T-helper 2 cell treated with Interferon-gamma antibody and Interleukin-4, amounts not matched to agents 5 μg/mL and 100 μg/mL, for 36 hours (primary cell): ENCODE measurements at regions not wholly inside any gene's neighbourhood (a gene's known extent, or its start where the extent isn't known, plus 50 kb on each side); places are given as distances from the start of the nearest gene placed in this dataset.

ENCODE experiments used
- DNase-seq: peaks from one replicate; pipeline ENCODE4 v3.0.0; 2021; ENCODE audit warnings: low spot score
- H3K27ac Mint-ChIP-seq: one replicate; pipeline ENCODE4 v1.8.0; 2021; ENCODE audit warnings: mild to moderate bottlenecking, mixed read lengths
- H3K27me3 Mint-ChIP-seq: one replicate; pipeline ENCODE4 v1.8.0; 2021; ENCODE audit warnings: low read depth, mixed read lengths
- H3K36me3 Mint-ChIP-seq: one replicate; pipeline ENCODE4 v1.8.0; 2021; ENCODE audit warnings: low read depth, mixed read lengths
- H3K4me1 Mint-ChIP-seq: one replicate; pipeline ENCODE4 v1.8.0; 2021; ENCODE audit warnings: low read depth, mixed read lengths
- H3K4me3 Mint-ChIP-seq: one replicate; pipeline ENCODE4 v1.8.0; 2022; ENCODE audit warnings: mild to moderate bottlenecking, moderate library complexity, mixed read lengths
- H3K9me3 Mint-ChIP-seq: one replicate; pipeline ENCODE4 v1.8.0; 2021; ENCODE audit warnings: mixed read lengths

- DNase-seq = no peak
- Mint-ChIP-seq H3K27ac (no peak overlapping the region), H3K36me3 (no peaks in the 10 kb centered on the region), H3K4me3 (no peak overlapping the region), H3K9me3 (no peaks in the 10 kb centered on the region), H3K4me1 (no peaks in the 10 kb centered on the region), H3K27me3 (no peaks in the 10 kb centered on the region)
Observed at GRCh38 chr2:60052601-60053000, 500.9 kb downstream of the BCL11A start.

GRCh38 chr2:60051991-60052390 is 501.5 kb downstream of the BCL11A start:
- no peaks in the 10 kb centered on the region for H3K9me3 Mint-ChIP-seq
- H3K4me1 Mint-ChIP-seq = no peaks in the 10 kb centered on the region
- H3K36me3 Mint-ChIP-seq = no peaks in the 10 kb centered on the region
- H3K4me3 Mint-ChIP-seq = no peak overlapping the region
- DNase-seq = no peak
- H3K27ac Mint-ChIP-seq = no peak overlapping the region
- H3K27me3 Mint-ChIP-seq = no peaks in the 10 kb centered on the region

DNA sequence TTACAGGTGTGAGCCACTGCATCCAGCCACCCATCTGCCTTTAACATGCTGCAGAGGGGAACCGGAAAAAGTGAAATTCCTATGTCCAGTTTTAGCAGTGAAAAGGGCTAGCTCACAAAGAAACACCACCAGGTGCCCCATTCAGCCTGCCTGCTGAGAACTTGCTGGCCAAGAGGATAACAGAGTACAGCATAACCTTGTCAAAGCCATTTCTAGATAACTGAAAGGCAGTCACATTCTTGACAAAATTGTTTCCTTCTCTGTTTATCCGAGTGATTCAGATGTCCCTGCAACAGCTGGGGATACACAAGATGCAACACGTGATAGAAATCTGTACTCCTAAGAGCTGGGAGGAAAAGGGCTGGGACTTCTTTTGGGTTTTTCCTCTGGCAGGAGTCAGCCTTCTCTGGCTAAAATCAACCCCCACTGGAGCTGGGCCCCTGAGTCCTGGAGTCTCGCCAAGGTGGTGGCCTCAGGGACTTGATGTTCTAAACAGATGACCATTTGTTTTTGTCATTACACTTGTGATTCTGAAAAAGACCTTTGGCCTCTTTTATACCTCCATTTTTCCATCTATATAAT is 505.4 kb downstream of the BCL11A start:
- Mint-ChIP-seq H3K9me3 (no peaks in the 10 kb centered on the region), H3K4me3 (no peak overlapping the region), H3K4me1 (no peaks in the 10 kb centered on the region), H3K27me3 (no peaks in the 10 kb centered on the region), H3K36me3 (no peaks in the 10 kb centered on the region), H3K27ac (no peak overlapping the region)
- no peak for DNase-seq

GRCh38 chr2:60047347-60047746 is 506.1 kb downstream of the BCL11A start:
- Mint-ChIP-seq H3K9me3 (no peaks in the 10 kb centered on the region), H3K36me3 (no peaks in the 10 kb centered on the region), H3K27me3 (no peaks in the 10 kb centered on the region), H3K4me1 (no peaks in the 10 kb centered on the region), H3K4me3 (no peak overlapping the region), H3K27ac (no peak overlapping the region)
- no peak for DNase-seq

- no peaks in the 10 kb centered on the region for H3K4me1 Mint-ChIP-seq
- no peak for DNase-seq
- H3K36me3 Mint-ChIP-seq = no peaks in the 10 kb centered on the region
- no peak overlapping the region for H3K4me3 Mint-ChIP-seq
- no peak overlapping the region for H3K27ac Mint-ChIP-seq
- no peaks in the 10 kb centered on the region for H3K27me3 Mint-ChIP-seq
- H3K9me3 Mint-ChIP-seq = no peaks in the 10 kb centered on the region
Observed at GRCh38 chr2:60046529-60046928, 506.9 kb downstream of the BCL11A start.

GRCh38 chr2:60045456-60045855 is 508.0 kb downstream of the BCL11A start:
- Mint-ChIP-seq H3K9me3 (no peaks in the 10 kb centered on the region), H3K4me3 (no peak overlapping the region), H3K27ac (no peak overlapping the region), H3K36me3 (no peaks in the 10 kb centered on the region), H3K27me3 (no peaks in the 10 kb centered on the region), H3K4me1 (no peaks in the 10 kb centered on the region)
- no peak for DNase-seq

- H3K27ac Mint-ChIP-seq = no peak overlapping the region
- no peaks in the 10 kb centered on the region for H3K4me1 Mint-ChIP-seq
- no peak overlapping the region for H3K4me3 Mint-ChIP-seq
- DNase-seq = no peak
- no peaks in the 10 kb centered on the region for H3K9me3 Mint-ChIP-seq
- H3K36me3 Mint-ChIP-seq = no peaks in the 10 kb centered on the region
- no peaks in the 10 kb centered on the region for H3K27me3 Mint-ChIP-seq
Observed at GRCh38 chr2:60044484-60044883, 509.0 kb downstream of the BCL11A start.

DNA sequence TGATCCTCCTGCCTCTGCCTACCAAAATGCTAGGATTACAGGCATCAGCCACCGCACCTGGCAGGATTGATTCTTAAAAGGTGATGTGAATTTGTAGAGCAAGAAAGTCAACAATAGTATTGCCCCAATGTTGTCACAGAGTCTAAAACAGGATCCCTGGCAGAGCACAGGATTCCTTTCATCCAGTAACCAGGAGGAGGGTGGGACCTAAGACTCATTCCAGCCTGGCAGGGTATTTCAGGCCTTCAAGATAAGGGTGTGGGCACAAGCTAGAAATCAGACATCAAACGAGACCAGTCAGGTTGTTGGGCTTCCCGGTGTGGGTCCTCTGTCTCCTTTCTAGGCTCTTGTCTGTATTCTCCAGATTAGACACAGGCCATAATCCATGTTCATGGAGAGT is 511.4 kb downstream of the BCL11A start:
- no peak for DNase-seq
- H3K4me3 Mint-ChIP-seq = no peak overlapping the region
- H3K36me3 Mint-ChIP-seq = no peaks in the 10 kb centered on the region
- no peaks in the 10 kb centered on the region for H3K4me1 Mint-ChIP-seq
- no peaks in the 10 kb centered on the region for H3K9me3 Mint-ChIP-seq
- H3K27me3 Mint-ChIP-seq = no peaks in the 10 kb centered on the region
- no peak overlapping the region for H3K27ac Mint-ChIP-seq

GRCh38 chr2:60033325-60033724 is 520.1 kb downstream of the BCL11A start:
- no peak overlapping the region for H3K27ac Mint-ChIP-seq
- H3K4me1 Mint-ChIP-seq = no peaks in the 10 kb centered on the region
- H3K9me3 Mint-ChIP-seq = peaks cover 3% of the 10 kb centered on the region
- H3K27me3 Mint-ChIP-seq = no peaks in the 10 kb centered on the region
- no peaks in the 10 kb centered on the region for H3K36me3 Mint-ChIP-seq
- H3K4me3 Mint-ChIP-seq = no peak overlapping the region
- DNase-seq = no peak

GRCh38 chr2:60029566-60029883 is 523.9 kb downstream of the BCL11A start:
- H3K27me3 Mint-ChIP-seq = no peaks in the 10 kb centered on the region
- no peaks in the 10 kb centered on the region for H3K9me3 Mint-ChIP-seq
- H3K4me3 Mint-ChIP-seq = no peak overlapping the region
- DNase-seq = no peak
- no peak overlapping the region for H3K27ac Mint-ChIP-seq
- no peaks in the 10 kb centered on the region for H3K36me3 Mint-ChIP-seq
- H3K4me1 Mint-ChIP-seq = no peaks in the 10 kb centered on the region

DNA sequence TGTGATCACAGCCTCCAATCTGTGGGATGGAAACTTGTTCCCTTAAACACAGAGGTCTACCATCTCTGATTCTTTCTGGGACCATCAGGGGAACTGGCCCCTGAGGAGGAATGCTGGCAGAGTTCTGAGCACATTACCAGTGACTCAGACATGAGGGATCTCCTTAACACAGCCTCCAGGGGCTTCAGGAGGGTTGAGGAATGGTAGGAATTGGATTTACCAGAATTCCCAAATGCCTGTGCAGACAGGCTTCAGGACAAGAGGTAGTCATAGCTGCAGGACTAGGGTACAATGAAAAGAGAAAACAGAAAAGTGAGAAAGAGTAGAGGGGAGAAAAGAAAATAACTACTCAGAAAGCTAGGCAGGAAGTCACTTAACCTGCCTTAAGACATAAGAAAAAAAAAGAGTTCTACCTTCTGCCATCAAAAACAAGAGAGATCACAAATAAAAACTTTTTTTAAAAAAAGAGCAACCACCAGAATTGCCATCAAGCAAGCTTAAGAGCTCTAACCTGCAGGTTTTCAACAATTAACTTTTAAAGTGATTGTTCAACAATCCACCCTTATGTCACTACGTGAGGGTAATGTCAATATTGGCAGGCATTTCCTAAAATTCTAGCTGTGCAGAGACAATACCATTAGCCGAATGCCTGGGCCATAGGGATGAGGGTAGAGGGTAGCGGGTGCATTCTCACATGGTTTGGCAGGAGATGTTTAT is 524.4 kb downstream of the BCL11A start:
- Mint-ChIP-seq H3K36me3 (no peaks in the 10 kb centered on the region), H3K4me3 (no peak overlapping the region), H3K4me1 (no peaks in the 10 kb centered on the region), H3K27me3 (no peaks in the 10 kb centered on the region), H3K27ac (no peak overlapping the region), H3K9me3 (no peaks in the 10 kb centered on the region)
- no peak for DNase-seq

GRCh38 chr2:60025496-60025895 is 528.0 kb downstream of the BCL11A start:
- Mint-ChIP-seq H3K9me3 (no peaks in the 10 kb centered on the region), H3K4me1 (no peaks in the 10 kb centered on the region), H3K27ac (no peak overlapping the region), H3K4me3 (no peak overlapping the region), H3K36me3 (no peaks in the 10 kb centered on the region), H3K27me3 (no peaks in the 10 kb centered on the region)
- DNase-seq = no peak

- Mint-ChIP-seq H3K9me3 (no peaks in the 10 kb centered on the region), H3K27me3 (no peaks in the 10 kb centered on the region), H3K4me3 (no peak overlapping the region), H3K4me1 (no peaks in the 10 kb centered on the region), H3K36me3 (no peaks in the 10 kb centered on the region), H3K27ac (no peak overlapping the region)
- no peak for DNase-seq
Observed at GRCh38 chr2:60023256-60023985, 530.0 kb downstream of the BCL11A start.

GRCh38 chr2:60007671-60008070 is 545.8 kb downstream of the BCL11A start:
- no peaks in the 10 kb centered on the region for H3K4me1 Mint-ChIP-seq
- no peaks in the 10 kb centered on the region for H3K27me3 Mint-ChIP-seq
- H3K36me3 Mint-ChIP-seq = no peaks in the 10 kb centered on the region
- H3K4me3 Mint-ChIP-seq = no peak overlapping the region
- no peak for DNase-seq
- no peak overlapping the region for H3K27ac Mint-ChIP-seq
- H3K9me3 Mint-ChIP-seq = no peaks in the 10 kb centered on the region
